HuH-7 (cell line): ENCODE measurements at regions not wholly inside any gene's neighbourhood (a gene's known extent, or its start where the extent isn't known, plus 50 kb on each side); places are given as distances from the start of the nearest gene placed in this dataset.

Source experiments
- DNase-seq: peaks from one replicate; pipeline ENCODE4 v3.0.0; 2011; ENCODE audit warnings: low spot score

DNA sequence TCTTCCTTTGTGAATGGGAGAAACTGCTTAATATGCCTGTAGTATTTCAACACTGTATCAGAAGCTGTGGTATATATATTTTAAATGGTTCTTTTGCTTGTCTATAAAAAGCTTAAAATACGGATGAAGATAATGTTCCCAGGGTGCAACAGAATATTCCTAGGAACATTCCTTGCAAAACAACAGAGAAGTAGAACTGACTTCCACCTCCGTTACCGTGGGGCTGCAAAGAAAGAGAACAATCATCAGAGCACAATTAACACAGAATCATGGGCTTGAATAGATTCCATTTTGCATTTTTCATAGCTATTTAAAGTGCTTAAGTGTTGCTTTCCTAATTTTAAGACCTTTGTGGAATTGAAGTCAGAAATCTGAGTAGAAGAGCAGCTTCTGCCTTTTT lies 1227.7 kb downstream of the EFNB2 start:
- no peak for DNase-seq

DNA sequence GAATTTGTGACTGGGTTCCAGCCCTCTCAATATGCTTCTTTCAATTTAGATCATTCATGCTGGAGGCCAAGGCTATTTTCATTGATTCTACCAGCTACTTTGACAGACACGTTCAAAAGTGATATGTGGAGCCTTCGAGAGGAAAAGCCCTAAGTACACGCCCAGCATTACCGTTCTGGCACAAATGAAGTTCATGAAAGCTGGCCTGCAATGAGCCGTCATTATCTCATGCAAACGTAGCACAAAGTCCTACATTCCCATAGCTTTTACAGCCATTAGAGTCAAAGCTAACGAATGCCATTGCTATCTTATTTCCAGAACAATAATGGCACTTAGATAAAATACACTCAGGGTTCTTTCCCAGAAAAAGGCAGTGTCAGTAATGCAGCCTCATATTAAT lies 1237.6 kb downstream of the EFNB2 start:
- no peak for DNase-seq

DNA sequence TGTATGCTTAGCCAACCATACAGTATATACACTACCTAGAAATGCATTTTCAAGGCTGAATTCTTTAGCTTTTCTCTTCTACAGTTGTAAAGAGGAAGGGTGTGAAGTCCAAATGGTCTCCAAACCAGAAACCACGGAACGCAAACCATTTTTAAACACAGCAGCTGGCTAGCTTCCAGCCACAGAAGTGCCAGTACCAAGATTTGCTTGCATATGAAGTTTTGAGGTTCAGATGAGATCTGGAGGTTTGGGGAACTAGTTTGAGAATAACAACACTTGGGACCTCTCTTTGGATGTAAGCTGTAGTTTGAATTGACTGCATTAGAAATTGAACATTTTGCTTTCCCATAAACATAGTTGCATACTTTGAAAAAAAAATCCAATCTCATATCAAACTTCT lies 1243.5 kb downstream of the EFNB2 start:
- DNase-seq = no peak

DNA sequence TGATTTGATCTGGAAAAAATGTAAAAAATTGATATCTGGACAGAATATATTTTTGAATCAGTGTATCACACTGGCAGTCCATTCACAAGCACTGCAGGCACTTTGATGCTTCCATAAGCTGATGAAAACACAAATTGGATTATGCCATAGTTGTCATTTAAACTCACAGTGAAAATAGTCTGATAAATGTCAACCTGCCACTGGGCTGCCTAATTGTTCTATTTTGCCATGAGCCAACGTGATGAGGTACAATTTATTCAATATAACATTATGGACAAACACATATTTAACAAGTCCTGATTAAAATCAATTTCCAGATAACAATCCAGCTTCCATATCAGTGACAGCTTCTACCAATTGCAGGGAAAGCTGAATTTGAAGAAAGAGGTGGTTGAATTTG lies 1244.9 kb downstream of the EFNB2 start:
- DNase-seq = no peak

DNA sequence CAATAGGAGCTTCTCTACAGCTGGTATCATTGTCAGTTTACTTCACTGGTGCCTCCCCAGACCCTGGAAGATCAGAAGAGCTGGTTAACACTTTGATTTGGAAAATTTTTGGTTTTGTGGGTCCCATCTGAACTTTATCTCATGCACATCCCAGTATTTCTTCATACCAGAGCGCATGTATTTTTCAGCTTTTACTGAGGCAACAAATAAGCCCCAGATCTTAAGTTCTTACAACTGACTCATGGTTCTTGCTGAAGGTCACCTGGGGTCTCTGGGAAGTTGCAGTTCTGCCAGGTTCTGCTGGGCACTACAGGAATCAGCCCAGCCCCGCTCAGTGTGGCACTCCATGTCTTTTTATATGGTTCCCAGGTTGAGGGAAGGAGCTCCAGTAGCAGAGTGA lies 1249.9 kb downstream of the EFNB2 start:
- no peak for DNase-seq

DNA sequence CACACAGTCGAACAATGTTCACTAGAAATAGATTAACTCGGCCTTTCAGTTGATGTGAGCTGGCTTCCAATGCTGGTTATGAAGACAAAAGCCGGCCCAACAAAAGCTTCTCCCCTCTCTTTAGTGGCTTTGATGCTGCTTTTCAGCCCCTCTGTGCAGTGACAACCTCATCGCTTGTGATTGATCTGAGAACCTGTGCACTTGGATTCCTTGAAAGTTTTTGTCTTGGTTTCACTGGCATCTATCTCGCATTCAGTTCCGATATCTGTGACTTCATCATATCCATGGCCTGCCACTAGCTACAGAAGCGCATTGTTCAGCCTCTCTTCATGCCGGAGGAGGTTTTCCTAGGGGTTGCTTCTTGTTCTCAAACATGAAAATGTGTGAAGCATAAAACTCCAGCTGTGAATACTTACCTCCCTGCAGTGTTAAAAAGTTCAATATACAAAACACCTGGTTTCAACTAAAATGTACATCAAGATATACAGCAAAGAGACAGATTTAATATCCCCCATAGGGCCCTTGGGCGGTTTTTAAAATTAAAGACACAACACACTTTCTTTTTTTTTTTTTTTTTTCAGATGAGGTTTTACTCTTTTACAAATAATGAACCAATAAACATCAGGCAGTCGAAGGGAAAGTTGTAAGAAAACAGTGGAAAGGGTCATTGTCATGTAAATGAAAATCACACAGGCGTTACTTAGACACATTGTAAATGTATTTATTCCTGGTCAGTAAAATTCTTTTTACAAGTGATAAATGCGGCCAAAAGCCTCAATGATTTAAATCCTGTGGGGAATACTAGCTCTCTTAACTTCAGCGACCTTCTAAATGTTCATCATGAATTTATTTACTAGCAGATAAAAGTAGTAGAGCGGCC lies 1252.8 kb downstream of the EFNB2 start:
- DNase-seq = no peak

DNA sequence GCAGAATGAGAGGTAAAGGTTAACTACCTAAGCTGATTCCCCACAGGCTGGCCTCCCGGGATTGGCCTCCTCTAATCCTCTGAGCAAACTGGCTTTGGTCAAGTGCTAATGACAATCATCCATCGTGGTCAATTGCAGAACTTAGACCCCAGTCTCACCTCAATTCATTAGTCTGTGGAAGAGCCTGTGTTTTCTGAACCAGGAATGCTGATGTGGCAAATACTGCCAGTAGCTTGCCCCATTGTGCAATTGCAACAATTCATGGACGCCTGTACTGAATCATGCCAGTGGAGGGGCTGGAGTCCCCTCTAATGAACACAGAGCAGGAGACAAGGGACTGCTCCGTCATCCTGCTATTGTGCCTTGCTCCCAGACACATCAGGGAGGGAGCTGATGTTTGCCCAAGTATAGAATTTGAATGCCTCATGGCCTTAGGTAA lies 1256.5 kb downstream of the EFNB2 start:
- no peak for DNase-seq

DNA sequence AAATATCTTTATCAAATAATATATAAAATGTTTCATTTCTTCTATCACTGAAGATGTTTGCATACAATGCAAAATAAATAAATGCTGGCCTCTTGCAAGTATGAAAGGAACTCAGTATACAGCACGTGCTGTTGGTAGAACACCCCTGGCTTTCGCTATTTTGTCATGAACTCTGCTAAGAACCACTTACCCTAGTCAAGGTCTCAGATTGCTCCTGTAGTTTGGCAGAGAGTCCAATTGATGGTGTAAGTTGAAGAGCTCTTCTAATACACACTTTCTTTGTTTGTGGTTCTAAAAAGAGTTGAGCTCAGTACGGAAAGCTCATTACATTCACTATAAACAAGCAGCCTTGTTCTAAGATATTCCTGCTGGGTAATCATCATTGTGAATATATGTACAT lies 1258.9 kb downstream of the EFNB2 start:
- no peak for DNase-seq

DNA sequence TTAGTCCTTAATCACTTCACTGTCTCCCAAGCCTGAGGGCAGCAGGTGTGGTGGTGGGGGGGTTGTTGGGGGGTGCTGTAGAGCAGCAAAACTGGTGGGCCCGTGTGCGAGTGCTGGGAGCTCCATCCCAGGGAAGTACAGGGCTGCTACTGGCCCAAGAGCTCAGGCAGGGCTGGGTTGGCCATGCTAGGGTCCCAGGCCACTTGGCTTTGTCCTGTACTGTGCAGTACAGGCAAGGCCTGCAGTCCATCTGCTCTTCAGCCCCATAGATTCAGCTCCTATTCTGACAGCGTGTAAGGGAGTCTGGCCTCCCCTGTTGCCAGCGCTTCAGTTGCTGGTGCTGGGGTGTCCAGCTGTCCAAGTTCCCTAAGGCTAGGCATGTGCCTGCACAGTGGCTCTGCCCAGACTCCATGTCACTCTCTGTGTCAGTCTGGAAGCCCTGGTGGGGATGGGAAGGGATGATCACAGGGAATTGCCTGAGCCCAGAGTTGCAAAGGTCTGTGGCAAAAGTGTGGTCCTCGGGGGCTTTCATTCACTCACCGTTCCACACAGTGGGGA lies 1261.7 kb downstream of the EFNB2 start:
- DNase-seq = no peak

DNA sequence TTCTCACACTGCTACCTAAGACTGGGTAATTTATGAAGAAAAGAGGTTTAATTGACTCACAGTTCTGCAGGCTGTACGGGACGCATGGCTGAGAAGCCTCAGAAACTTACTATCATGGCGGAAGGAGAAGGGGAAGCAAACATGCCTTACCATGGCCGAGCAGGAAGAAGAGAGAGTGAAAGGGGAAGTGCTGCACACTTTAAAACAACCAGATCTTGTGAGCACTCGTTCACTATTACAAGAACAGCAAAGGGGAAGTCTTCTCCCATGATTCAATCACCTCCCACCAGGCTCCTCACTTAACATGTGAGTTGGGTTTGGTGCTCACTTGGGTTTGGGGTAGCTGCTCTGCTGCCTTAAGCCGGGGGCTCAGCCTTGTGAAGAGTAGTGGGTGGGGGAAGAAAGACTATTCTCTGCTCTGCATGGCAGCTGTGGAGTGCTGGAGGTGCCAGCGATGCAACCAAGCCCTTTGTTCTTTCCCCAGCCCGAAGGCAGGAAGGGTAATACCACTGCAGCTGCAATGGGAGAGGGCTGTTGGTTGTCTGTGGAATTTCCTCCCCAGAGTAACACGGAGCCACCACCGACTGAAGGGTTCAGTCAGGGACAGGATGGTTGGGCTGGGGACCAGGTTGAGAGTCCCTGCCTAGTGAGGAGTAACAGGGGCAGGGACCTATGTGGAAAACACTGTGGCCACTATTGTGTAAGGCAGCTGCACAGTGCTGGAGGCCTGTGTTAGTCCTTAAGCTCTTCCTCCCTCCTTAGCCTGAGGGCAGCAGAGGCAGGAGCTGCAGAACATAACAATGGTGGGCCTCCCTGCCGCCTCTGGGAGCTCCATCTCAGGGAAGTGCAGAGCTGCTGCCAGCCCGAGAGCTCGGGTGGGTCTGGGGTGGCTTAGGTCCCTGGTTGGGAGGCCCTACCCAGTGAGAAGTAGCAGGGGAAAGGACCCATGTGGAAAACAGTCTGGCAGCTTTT lies 1262.5 kb downstream of the EFNB2 start:
- no peak for DNase-seq

DNA sequence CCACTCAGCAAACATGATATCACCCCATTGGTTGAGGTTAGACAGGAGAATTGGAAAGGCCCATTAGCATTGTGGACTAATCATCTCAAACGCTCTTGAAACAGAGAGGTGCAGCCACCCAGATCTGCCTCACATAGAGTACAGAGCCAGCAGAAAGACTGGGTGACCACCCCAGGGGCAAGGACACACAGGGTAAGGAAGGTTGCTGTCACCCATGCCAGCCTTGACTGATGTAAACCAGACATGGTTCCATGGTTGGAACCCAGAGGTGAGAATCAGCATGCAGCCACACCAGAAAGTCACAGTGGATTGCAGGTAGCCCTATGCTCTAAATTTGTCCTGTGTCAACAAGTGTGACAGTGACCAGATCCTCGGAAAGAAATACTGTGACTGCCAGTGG lies 1268.8 kb downstream of the EFNB2 start:
- DNase-seq = no peak

DNA sequence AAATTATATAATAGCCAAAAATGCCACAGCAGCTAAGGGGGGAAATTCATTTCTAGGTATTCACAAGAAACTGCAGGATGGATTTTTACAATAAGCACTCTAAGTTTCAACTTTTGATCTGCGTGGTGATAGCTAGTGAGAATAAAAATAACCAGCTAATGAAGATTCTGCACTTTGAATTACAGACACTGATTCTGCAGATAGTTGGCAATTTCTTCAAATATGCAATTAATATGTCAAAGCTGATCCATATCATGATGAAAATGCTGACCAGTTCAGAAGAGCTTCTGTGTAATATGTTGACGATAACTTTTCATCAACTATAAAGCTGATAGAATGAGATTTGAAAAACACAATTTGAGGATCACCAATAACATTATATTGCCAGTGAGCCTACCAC lies 1272.9 kb downstream of the EFNB2 start:
- no peak for DNase-seq

DNA sequence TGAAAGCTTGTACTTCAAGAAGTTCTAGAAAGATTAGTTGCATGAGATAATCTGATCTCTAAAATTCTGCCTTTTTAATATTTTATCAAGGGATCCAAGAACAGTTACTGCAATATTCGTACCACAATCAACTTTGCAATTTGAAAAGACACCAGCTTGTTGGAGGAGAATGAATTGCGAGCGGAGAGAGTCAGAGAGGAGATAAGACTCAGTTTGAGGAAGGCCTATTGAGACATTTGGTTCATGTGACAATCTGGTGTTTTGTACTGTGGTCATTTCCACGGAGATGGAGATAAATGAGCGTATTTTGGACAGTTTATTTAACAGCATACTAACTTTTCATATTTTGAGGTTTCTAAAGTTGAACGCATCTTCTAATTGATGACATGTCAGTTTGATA lies 1276.0 kb downstream of the EFNB2 start:
- no peak for DNase-seq

DNA sequence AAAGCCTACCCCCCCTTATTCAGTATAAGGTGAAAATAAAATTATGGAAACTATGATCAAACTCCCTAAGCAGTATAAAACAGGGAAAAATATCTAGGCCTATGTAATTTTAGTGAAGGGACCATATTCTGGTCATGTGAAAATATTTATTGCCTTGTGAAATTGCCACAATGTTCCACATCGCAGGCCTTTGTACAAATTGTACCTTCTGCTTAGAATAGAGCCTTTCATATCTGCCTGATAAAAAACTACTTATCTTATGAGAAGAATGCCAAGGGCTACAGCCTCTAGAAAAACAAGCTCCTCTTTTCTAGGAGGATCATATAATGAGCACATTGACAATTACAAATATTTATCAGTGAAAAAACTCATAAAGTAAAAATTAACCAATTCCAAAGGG lies 1280.0 kb downstream of the EFNB2 start:
- no peak for DNase-seq

DNA sequence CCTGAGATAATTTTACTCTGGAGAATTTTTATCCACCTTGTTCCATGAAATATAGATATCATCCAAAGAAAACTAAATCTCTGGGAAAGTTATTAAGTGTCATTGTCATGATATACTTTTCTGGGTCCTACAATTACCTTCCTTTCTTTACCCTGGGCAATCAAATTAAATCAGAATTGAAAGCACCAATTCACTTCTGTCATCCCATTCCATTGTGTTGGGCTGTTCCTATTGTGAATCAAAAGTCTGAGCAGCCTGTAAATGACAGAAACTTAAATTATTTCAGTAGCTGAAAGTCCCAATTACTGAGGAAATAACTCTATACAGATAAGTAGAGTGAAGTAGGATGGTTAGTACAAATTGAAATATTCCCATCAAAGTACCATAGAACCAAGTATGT lies 1284.2 kb downstream of the EFNB2 start:
- DNase-seq = no peak

DNA sequence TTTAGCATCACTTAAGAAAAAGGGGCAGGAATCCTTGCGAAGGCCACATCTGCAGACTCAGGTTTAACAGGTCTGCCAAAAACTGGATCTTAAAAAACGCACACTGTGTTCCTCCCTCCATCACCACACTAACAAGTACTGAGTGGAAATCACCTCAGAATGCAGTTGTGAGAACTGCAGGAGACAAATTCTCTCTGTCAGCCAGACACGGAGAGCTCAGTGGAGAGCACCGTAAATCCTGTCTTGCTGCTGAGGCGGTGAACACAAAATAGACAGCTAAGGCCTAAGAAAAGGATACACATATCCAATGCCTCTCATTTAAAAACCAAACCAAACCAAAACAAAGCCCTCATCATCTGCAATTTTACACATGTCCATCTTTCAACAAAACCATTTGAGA lies 1287.6 kb downstream of the EFNB2 start:
- no peak for DNase-seq

DNA sequence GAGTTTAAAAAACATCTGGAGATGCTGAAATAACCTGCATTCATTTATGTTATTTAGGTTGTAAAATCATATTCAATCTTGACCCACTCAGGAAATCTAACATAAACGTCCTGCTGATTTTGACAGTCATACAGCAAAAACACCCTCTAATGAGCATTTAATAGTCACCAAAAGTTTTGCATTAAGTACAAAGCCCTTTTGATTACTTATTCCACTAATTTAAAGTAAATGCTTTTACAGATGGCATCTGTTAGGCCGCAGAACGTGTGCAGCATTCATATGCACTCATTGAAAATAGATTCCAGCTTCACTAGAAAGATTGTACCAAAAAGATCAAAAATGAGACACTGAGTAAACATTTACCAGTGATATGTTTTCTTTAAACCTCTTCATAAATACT lies 1295.1 kb downstream of the EFNB2 start:
- no peak for DNase-seq

DNA sequence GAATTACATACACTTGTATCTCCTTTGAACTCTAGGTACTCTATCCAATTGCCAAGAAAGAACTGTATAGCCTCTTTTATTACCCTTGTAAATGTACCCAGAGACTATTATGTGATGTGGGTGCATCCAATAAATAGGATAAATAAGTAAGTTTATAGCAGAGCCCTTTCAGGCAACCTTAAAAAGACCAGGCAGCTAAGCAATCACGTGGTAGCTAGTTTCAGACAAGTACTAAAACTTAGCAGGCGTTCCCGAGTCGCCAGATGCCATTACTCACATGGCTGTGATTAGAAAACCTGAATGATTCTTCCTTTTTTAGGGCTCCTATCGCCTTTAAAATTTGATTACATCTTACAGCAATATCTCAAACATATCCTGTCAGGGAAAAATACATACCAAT lies 1303.0 kb downstream of the EFNB2 start:
- no peak for DNase-seq

DNA sequence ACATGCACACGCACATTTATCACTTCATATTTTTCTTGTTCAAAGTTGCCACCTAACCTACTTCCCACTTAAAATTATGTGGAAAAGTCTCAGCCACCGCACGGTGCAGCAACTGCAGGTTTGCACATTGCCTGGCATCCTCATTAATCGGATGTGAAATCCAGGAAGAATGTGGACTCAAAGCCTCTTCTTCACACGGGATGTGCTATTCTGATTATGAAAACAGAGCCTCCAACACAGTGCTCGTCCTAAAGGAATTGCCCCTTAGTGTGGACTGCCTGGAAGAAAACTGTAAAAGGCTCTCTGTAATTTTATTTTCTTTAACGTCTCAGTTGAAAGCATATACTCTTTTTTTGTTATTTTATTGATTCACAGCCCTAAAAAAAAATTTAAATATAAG lies 1303.5 kb downstream of the EFNB2 start:
- DNase-seq = no peak

DNA sequence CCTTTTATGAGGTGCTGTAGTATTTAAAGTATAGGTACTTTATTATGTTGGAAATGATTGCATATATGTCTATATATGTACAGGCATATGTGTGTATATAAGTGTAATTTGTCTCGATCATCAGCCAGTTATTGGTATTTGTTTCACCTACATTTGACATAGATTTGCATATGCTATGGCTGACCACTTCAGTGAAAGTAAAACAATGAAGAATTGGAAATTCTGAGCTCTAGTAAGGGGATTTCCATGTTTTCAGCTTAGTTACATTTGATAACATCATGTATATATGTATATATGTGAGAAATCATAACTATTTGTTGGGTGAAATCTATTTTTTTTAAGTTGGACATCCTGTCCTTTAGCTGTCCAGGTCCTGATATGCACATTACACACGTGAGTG lies 1303.9 kb downstream of the EFNB2 start:
- no peak for DNase-seq

DNA sequence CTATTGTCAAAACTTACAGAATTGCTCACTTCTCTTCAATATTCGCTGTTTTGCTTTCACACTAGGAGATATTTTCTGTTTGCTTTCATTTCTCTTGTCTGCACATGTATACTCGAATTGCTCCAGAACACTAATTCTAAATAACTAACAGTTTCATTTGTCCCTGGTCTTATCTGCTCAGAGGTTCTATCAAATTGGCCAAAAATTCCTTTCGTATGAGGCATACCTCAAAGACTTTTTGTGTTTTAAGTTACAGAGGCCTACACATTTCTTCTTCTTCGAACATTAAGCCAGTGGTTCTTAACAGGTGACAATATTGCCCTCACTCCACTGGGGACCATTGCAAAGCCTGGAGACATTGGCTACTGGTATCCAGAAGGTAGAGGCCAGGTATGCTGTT lies 1314.6 kb downstream of the EFNB2 start:
- DNase-seq = no peak

DNA sequence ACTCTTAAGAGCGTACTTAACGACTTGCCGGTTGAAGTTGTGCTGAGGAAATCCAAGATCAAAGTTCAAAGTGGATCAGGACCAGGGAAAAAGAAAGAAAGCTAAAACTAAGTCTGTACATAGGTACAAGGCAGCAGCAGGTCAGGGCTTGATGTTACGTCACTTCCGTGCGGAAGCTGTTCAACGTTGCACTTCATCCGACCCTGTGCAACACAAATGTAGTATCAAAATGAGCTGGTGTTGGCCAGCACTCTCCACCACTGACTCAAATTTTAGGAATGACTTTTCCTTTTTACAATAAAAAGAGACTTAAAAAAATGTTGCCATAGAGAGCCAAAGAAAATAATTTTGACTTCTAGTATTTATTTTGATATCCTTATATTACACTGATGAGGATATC lies 1315.4 kb downstream of the EFNB2 start:
- DNase-seq = no peak

DNA sequence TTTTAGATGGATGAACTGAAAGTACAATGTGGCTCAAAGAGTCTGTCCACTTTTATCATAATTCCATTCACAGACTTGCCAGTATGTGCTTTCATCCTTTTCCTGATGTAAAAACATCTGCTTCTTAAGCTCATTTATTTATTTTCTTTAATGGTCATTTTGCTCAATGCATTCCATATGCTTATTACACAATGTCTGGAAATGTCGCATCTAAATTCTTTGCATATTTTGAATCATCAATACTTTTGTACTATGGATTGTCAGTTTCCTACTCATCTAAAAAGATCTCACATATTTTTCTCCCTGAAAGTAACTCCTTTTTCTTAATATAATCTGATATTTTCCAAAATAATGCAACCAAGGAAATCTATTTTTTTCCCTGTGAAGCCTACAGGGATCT lies 1315.8 kb downstream of the EFNB2 start:
- DNase-seq = no peak
